Activated gamma-delta T cell treated with Interleukin-2 at 50 U/mL for 16 hours (primary cell): ENCODE measurements at regions not wholly inside any gene's neighbourhood (a gene's known extent, or its start where the extent isn't known, plus 50 kb on each side); places are given as distances from the start of the nearest gene placed in this dataset.
A peak's percentile ranks its signal among the peaks of the same experiment; 100 is the strongest.

Source experiments
- DNase-seq: peaks from one replicate; pipeline ENCODE4 v3.0.0-alpha.2; 2020

GRCh38 chr16:79295162-79295561, 305.4 kb downstream of the MAF start:
- no peak for DNase-seq

- DNase-seq: no peak
These were observed 306.0 kb downstream of the MAF start for GRCh38 chr16:79294568-79294967.

GRCh38 chr16:79293836-79294460, 306.6 kb downstream of the MAF start:
- no peak for DNase-seq

GRCh38 chr16:79288066-79288465, 312.5 kb downstream of the MAF start:
- no peak for DNase-seq

GRCh38 chr16:79287424-79287917, 313.1 kb downstream of the MAF start:
- DNase-seq: no peak

GRCh38 chr16:79286646-79287423, 313.7 kb downstream of the MAF start:
- DNase-seq: no peak

- no peak for DNase-seq
These were observed 315.8 kb downstream of the MAF start for GRCh38 chr16:79284766-79285165.

GRCh38 chr16:79283578-79283977, 317.0 kb downstream of the MAF start:
- no peak for DNase-seq

- DNase-seq: no peak
These were observed 317.7 kb downstream of the MAF start for GRCh38 chr16:79282806-79283205.

GRCh38 chr16:79278506-79278905, 322.0 kb downstream of the MAF start:
- peak; percentile 33 for DNase-seq

GRCh38 chr16:79276501-79276900, 324.0 kb downstream of the MAF start:
- no peak for DNase-seq

- DNase-seq: no peak
These were observed 326.3 kb downstream of the MAF start for GRCh38 chr16:79274264-79274663.

GRCh38 chr16:79272141-79272577, 328.4 kb downstream of the MAF start:
- DNase-seq: peak; percentile 43

GRCh38 chr16:79271583-79271982, 329.0 kb downstream of the MAF start:
- no peak for DNase-seq

GRCh38 chr16:79270011-79270410, 330.5 kb downstream of the MAF start:
- no peak for DNase-seq

- no peak for DNase-seq
These were observed 331.2 kb downstream of the MAF start for GRCh38 chr16:79269211-79269863.

GRCh38 chr16:79267781-79268180, 332.8 kb downstream of the MAF start:
- DNase-seq: no peak

GRCh38 chr16:79267146-79267545, 333.4 kb downstream of the MAF start:
- no peak for DNase-seq

- DNase-seq: no peak
These were observed 334.8 kb downstream of the MAF start for GRCh38 chr16:79265701-79266100.

- DNase-seq: no peak
These were observed 335.3 kb downstream of the MAF start for GRCh38 chr16:79265196-79265595.

- DNase-seq: no peak
These were observed 336.1 kb downstream of the MAF start for GRCh38 chr16:79264237-79265109.

- DNase-seq: no peak
These were observed 337.1 kb downstream of the MAF start for GRCh38 chr16:79263425-79263824.
